Neural crest cell (in vitro differentiated cells): ENCODE measurements at regions not wholly inside any gene's neighbourhood (a gene's known extent, or its start where the extent isn't known, plus 50 kb on each side); places are given as distances from the start of the nearest gene placed in this dataset.

Source experiments
- DNase-seq: peaks from one replicate; pipeline ENCODE4 v3.0.0; 2021; ENCODE audit warnings: low read depth, mixed read lengths, low spot score
- H3K27ac Mint-ChIP-seq: one replicate; pipeline ENCODE4 v1.8.0; 2021; ENCODE audit warnings: mild to moderate bottlenecking, mixed read lengths; ENCODE audit not compliant: unreplicated experiment
- H3K27me3 Mint-ChIP-seq: 2 replicates; pipeline ENCODE4 v1.8.0; 2021; ENCODE audit warnings: low read depth, mild to moderate bottlenecking, mixed read lengths
- H3K36me3 Mint-ChIP-seq: 2 replicates; pipeline ENCODE4 v1.8.0; 2021; ENCODE audit warnings: low read depth, mild to moderate bottlenecking, mixed read lengths
- H3K4me1 Mint-ChIP-seq: 2 replicates; pipeline ENCODE4 v1.8.0; 2021; ENCODE audit warnings: mixed read lengths
- H3K4me3 Mint-ChIP-seq: one replicate; pipeline ENCODE4 v1.8.0; 2021; ENCODE audit warnings: mild to moderate bottlenecking, mixed read lengths
- H3K9me3 Mint-ChIP-seq: 2 replicates; pipeline ENCODE4 v1.8.0; 2021; ENCODE audit warnings: mixed read lengths
- CTCF ChIP-seq: fragments of 200-600 bp; sonication (generic); conservative IDR thresholded peaks from 2 replicates; pipeline ENCODE4 v1.5.0; 2021; ENCODE audit warnings: antibody characterized with exemption, mild to moderate bottlenecking

DNA sequence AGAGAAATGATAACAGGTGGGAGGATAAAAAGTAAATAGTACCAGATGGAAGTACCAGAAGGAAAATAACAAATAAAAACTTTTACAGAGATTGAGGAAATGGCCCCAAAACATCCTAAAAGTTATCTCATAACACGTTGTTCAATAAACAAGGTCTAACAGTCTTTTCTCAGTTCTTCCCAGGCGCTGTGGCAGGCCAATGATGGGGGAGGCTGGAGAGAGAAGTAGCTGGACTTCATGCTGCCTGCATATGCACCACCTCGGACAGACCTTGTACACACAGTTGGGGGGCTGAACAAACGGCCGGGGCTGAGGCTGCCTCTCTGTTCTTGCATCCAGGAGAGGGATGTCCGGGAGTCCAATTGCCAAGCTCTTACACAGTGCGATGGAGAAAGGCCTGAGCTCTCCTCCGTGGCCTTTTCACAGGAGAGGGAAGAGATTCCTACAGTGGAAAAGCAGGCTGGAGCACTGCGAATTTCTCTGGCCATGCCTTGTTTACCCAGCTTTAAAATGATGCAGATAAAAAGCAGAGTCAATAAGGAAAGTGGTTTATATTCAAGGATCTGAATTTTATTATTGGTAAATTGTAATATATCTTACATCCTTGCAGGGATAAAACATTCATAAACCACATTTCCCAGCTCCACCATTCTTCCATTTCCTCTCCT lies 109.8 kb downstream of the PHLDA1 start:
- H3K9me3 Mint-ChIP-seq, result peaks cover 12% of the 10 kb centered on the region
- TF ChIP-seq CTCF, result no peak
- H3K4me3 Mint-ChIP-seq, result no peak overlapping the region
- no peaks in the 10 kb centered on the region for H3K27me3 Mint-ChIP-seq
- no peaks in the 10 kb centered on the region for H3K4me1 Mint-ChIP-seq
- no peak overlapping the region for H3K27ac Mint-ChIP-seq
- H3K36me3 Mint-ChIP-seq, result peaks cover 3% of the 10 kb centered on the region
- no peak for DNase-seq

DNA sequence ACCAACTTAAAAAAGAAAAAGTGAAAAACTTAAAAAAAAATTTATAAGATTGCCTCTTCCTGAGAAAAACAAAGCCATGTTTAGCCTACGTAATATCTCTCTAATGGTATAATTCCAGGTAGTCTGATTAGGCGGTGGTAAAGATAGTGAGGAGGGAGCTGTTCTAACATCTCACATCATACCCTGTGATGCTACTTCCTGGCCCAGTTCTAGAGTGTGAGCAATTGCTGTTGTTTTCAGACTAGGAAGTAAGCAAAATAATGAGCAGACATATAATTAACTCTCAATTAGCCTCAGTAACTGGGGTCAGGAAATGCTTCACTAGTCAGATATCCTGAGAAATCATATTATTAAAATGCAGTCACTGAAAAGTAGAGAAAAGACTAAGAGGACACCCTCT lies 113.9 kb downstream of the PHLDA1 start:
- TF ChIP-seq CTCF, result no peak
- H3K27ac Mint-ChIP-seq, result no peak overlapping the region
- no peak overlapping the region for H3K4me3 Mint-ChIP-seq
- H3K27me3 Mint-ChIP-seq, result no peaks in the 10 kb centered on the region
- H3K4me1 Mint-ChIP-seq, result no peaks in the 10 kb centered on the region
- no peak for DNase-seq
- H3K9me3 Mint-ChIP-seq, result no peaks in the 10 kb centered on the region
- no peaks in the 10 kb centered on the region for H3K36me3 Mint-ChIP-seq

DNA sequence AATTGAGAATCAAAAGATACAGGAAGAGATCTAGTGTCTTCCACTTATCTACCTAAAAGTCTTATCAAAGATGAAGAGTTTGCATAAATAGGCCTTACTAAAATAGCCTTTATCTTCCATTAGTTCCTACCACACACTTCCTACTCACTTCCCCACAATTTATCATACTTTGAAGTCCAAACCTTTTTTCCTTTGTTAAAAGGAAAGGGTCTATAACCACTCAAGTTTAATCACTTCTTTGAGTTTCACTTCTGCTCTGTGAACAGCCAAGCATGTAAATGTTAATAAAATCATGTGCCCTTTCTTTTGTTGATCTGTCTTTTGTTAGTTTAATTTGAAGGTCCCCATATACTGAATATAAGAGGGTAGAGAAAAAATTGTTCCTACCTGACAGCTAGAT lies 114.5 kb downstream of the PHLDA1 start:
- Mint-ChIP-seq H3K4me3 (no peak overlapping the region), H3K27me3 (no peaks in the 10 kb centered on the region), H3K36me3 (no peaks in the 10 kb centered on the region), H3K27ac (no peak overlapping the region), H3K9me3 (no peaks in the 10 kb centered on the region), H3K4me1 (no peaks in the 10 kb centered on the region)
- DNase-seq, result no peak
- TF ChIP-seq CTCF, result no peak

DNA sequence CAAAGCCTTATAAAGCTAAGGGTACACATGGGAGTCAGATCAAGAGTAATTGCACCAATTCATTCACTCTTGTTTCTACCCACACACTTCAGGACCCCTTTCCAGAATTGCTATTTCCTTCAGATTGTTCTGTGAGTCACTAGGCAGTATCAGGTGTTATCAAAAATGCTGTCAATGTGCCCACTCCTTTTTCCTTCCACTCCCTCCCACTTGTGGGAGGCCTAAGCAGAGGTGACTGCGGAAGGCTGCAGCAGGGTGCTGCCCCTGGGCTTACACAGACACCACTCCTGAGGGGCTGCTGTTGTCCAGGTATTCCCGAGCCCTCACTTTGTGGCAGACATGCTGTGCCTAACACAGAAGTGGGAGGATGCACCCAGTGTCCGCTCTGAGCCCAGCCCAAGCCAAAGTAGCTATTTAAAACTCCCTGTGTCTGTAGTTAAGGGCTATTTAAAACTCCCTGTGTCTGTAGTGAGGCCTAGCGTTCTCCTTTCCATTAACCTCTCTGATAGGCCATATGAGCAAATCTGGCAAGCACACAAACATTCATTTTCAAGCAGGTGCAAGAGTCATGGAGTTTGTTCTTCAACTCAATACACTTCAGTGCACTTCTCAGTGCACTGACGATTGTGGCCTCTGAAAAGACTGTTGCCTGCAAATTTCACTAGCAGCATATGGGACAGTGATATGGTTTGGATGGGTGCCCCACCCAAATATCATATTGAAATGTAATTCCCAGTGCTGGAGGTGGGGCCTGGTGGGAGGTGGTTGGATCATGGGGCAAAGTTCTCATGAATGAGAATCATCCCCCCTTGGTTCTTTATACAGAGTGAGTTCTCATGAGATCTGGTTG lies 117.8 kb downstream of the PHLDA1 start:
- no peak overlapping the region for H3K4me3 Mint-ChIP-seq
- peak overlapping the region; percentile 7 for H3K27ac Mint-ChIP-seq
- H3K4me1 Mint-ChIP-seq, result peaks cover 15% of the 10 kb centered on the region
- no peaks in the 10 kb centered on the region for H3K9me3 Mint-ChIP-seq
- H3K27me3 Mint-ChIP-seq, result no peaks in the 10 kb centered on the region
- no peak for TF ChIP-seq CTCF
- H3K36me3 Mint-ChIP-seq, result no peaks in the 10 kb centered on the region
- DNase-seq, result no peak

GRCh38 chr12:75909714-75910656 lies 121.6 kb downstream of the PHLDA1 start:
- Mint-ChIP-seq H3K27me3 (no peaks in the 10 kb centered on the region), H3K36me3 (no peaks in the 10 kb centered on the region), H3K4me1 (peaks cover 17% of the 10 kb centered on the region), H3K4me3 (no peak overlapping the region), H3K27ac (peak overlapping the region; percentile 94), H3K9me3 (no peaks in the 10 kb centered on the region)
- no peak for DNase-seq
- no peak for TF ChIP-seq CTCF
